ENCODE measurements at regions not wholly inside any gene's neighbourhood (a gene's known extent, or its start where the extent isn't known, plus 50 kb on each side); places are given as distances from the start of the nearest gene placed in this dataset.

GRCh38 chr9:135262248-135262647 lies 174.8 kb downstream of the OLFM1 start:
- TF ChIP-seq CTCF (conservative IDR thresholded peaks at IDR 0.05; ENCODE audit: low read depth, low read length) = no peak
- DNase-seq (ENCODE audit: low read depth) = no peak
- no peak overlapping the region for H3K4me3 ChIP-seq (ENCODE audit: low read depth, low read length)

- H3K4me3 ChIP-seq (ENCODE audit: low read depth, low read length) = no peak overlapping the region
- no peak for DNase-seq (ENCODE audit: low read depth)
- TF ChIP-seq CTCF (conservative IDR thresholded peaks at IDR 0.05; ENCODE audit: low read depth, low read length) = no peak
Measured at GRCh38 chr9:135263511-135263910, 176.0 kb downstream of the OLFM1 start.

- H3K4me3 ChIP-seq (ENCODE audit: low read depth, low read length) = no peak overlapping the region
- no peak for DNase-seq (ENCODE audit: low read depth)
- no peak for TF ChIP-seq CTCF (conservative IDR thresholded peaks at IDR 0.05; ENCODE audit: low read depth, low read length)
Measured at GRCh38 chr9:135265931-135266330, 178.5 kb downstream of the OLFM1 start.

- DNase-seq (ENCODE audit: low read depth) = no peak
- no peak overlapping the region for H3K4me3 ChIP-seq (ENCODE audit: low read depth, low read length)
- no peak for TF ChIP-seq CTCF (conservative IDR thresholded peaks at IDR 0.05; ENCODE audit: low read depth, low read length)
Measured at GRCh38 chr9:135267191-135267809, 179.8 kb downstream of the OLFM1 start.

GRCh38 chr9:135268031-135268430 lies 180.6 kb downstream of the OLFM1 start:
- no peak for TF ChIP-seq CTCF (conservative IDR thresholded peaks at IDR 0.05; ENCODE audit: low read depth, low read length)
- H3K4me3 ChIP-seq (ENCODE audit: low read depth, low read length) = no peak overlapping the region
- DNase-seq (ENCODE audit: low read depth) = no peak

GRCh38 chr9:135268981-135269380 lies 181.5 kb downstream of the OLFM1 start:
- no peak for DNase-seq (ENCODE audit: low read depth)
- no peak overlapping the region for H3K4me3 ChIP-seq (ENCODE audit: low read depth, low read length)
- TF ChIP-seq CTCF (conservative IDR thresholded peaks at IDR 0.05; ENCODE audit: low read depth, low read length) = no peak

Measured in epithelial cell of proximal tubule (primary cell).